ENCODE measurements at regions not wholly inside any gene's neighbourhood (a gene's known extent, or its start where the extent isn't known, plus 50 kb on each side); places are given as distances from the start of the nearest gene placed in this dataset.

DNA sequence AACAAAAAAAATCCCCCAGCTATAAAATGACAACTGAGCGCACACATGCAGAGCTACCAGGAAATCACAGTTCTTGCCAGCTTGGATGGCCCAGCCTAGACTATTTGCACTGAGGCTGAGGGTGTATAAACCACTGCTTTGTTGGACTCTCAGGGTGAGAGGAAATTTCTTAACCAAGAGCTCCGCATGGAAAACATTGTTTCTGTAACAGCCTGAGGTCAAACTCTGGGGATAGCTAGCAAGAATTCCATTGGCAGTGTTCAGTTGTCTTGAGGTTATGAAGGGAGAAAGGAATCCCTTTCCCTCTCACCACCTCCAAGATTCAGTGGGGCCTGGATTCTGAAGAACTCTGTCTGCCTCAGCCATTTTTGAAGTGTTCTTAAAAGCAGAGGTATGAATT, 360.0 kb downstream of the OSTF1 start:
- Mint-ChIP-seq H3K9me3 (ENCODE audit: unreplicated experiment) (no peaks in the 10 kb centered on the region), H3K4me1 (ENCODE audit: unreplicated experiment) (no peaks in the 10 kb centered on the region), H3K27me3 (ENCODE audit: unreplicated experiment) (peaks cover 1% of the 10 kb centered on the region), H3K27ac (ENCODE audit: unreplicated experiment) (no peak overlapping the region), H3K36me3 (ENCODE audit: low read depth, unreplicated experiment) (no peaks in the 10 kb centered on the region), H3K4me3 (ENCODE audit: unreplicated experiment) (no peak overlapping the region)
- DNase-seq (ENCODE audit: low spot score) = no peak
- TF ChIP-seq, protein P1, sequence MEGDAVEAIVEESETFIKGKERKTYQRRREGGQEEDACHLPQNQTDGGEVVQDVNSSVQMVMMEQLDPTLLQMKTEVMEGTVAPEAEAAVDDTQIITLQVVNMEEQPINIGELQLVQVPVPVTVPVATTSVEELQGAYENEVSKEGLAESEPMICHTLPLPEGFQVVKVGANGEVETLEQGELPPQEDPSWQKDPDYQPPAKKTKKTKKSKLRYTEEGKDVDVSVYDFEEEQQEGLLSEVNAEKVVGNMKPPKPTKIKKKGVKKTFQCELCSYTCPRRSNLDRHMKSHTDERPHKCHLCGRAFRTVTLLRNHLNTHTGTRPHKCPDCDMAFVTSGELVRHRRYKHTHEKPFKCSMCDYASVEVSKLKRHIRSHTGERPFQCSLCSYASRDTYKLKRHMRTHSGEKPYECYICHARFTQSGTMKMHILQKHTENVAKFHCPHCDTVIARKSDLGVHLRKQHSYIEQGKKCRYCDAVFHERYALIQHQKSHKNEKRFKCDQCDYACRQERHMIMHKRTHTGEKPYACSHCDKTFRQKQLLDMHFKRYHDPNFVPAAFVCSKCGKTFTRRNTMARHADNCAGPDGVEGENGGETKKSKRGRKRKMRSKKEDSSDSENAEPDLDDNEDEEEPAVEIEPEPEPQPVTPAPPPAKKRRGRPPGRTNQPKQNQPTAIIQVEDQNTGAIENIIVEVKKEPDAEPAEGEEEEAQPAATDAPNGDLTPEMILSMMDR (IDR thresholded peaks at IDR 0.05; ENCODE audit: unreplicated experiment) = no peak

DNA sequence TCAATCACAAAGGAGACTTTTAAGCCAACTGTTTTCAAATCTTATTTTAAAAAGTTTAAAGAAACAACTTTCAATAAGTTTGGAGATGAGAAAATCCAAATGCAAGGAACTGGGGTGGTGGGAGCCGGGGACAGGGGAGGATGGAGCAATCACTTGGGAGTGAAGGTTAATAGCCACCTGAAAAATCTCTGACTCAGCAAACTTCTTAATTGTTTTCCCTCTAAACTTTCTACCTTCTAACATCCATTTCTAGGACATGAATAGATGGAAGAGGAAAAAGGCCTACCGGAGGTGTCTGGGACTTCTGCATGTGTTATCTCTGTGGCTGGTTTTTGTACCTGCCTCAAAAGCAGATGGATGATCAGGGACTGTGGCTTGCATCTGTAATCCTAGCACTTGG, 360.6 kb downstream of the OSTF1 start:
- no peaks in the 10 kb centered on the region for H3K36me3 Mint-ChIP-seq (ENCODE audit: low read depth, unreplicated experiment)
- TF ChIP-seq, protein P1 (IDR thresholded peaks at IDR 0.05; ENCODE audit: unreplicated experiment) = no peak
- no peaks in the 10 kb centered on the region for H3K4me1 Mint-ChIP-seq (ENCODE audit: unreplicated experiment)
- H3K9me3 Mint-ChIP-seq (ENCODE audit: unreplicated experiment) = no peaks in the 10 kb centered on the region
- DNase-seq (ENCODE audit: low spot score) = no peak
- no peak overlapping the region for H3K27ac Mint-ChIP-seq (ENCODE audit: unreplicated experiment)
- H3K27me3 Mint-ChIP-seq (ENCODE audit: unreplicated experiment) = peaks cover 1% of the 10 kb centered on the region
- no peak overlapping the region for H3K4me3 Mint-ChIP-seq (ENCODE audit: unreplicated experiment)

DNA sequence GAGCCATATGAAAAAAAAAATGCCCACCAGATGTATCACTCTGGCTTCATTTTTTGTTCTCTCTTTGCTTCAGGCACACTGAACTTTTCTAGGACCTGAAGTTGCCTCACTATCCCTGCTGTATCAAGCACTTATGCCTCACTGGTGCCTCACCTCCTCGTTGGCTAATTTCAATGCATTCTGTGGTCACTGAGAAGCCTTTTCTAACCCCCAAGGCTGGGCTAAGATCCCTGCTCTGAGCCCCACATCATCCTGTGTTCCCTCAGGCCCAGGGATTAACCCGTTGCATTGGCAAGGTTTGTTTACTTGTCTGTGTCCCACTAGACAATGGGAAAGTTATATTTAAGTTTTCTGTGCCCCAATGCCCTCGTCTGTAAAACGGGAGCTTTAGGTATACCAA, 362.7 kb downstream of the OSTF1 start:
- TF ChIP-seq, protein P1 (IDR thresholded peaks at IDR 0.05; ENCODE audit: unreplicated experiment) = no peak
- no peak for DNase-seq (ENCODE audit: low spot score)
- Mint-ChIP-seq H3K27ac (ENCODE audit: unreplicated experiment) (no peak overlapping the region), H3K4me1 (ENCODE audit: unreplicated experiment) (no peaks in the 10 kb centered on the region), H3K36me3 (ENCODE audit: low read depth, unreplicated experiment) (no peaks in the 10 kb centered on the region), H3K27me3 (ENCODE audit: unreplicated experiment) (no peaks in the 10 kb centered on the region), H3K4me3 (ENCODE audit: unreplicated experiment) (no peak overlapping the region), H3K9me3 (ENCODE audit: unreplicated experiment) (no peaks in the 10 kb centered on the region)

DNA sequence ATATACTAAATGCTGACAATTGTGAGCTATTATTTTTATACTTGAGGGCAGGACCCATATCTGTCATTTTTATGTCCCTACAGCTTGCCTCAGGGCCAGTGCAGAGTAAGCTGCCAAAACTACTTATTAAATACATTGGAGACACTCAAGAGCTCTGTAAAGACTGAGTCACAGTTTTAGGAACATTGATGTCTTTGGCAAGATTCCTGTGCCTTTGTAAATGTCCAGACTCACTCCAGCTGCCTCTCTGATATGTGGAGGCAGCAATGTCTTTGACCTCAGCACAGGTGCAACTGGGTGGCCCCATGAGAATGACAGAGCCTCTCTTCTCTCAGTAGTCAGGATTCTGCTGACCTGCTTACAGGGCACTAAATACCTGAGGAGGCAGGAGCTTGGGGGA, 363.2 kb downstream of the OSTF1 start:
- Mint-ChIP-seq H3K9me3 (ENCODE audit: unreplicated experiment) (no peaks in the 10 kb centered on the region), H3K36me3 (ENCODE audit: low read depth, unreplicated experiment) (no peaks in the 10 kb centered on the region), H3K27me3 (ENCODE audit: unreplicated experiment) (no peaks in the 10 kb centered on the region), H3K4me3 (ENCODE audit: unreplicated experiment) (no peak overlapping the region), H3K27ac (ENCODE audit: unreplicated experiment) (no peak overlapping the region), H3K4me1 (ENCODE audit: unreplicated experiment) (no peaks in the 10 kb centered on the region)
- no peak for DNase-seq (ENCODE audit: low spot score)
- TF ChIP-seq, protein P1 (IDR thresholded peaks at IDR 0.05; ENCODE audit: unreplicated experiment) = no peak

DNA sequence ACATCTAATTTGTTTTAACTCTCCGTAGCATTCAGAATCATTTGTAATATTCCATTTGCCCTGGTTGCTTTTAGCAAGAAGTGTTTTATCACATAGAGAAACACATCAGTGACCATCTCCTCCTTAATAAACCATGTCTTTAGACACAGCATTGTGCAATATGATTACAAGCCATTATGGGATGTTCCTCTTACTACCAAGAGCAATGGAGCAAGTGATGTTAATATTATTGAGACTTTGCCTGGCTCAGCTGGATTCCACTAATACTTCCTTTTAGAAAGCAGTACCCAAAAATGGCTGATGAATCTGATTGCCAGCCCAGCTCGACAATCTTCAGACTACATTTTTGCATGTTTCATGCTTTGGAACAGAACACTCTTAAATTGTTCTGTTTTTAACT, 364.2 kb downstream of the OSTF1 start:
- Mint-ChIP-seq H3K27ac (ENCODE audit: unreplicated experiment) (no peak overlapping the region), H3K9me3 (ENCODE audit: unreplicated experiment) (no peaks in the 10 kb centered on the region), H3K4me3 (ENCODE audit: unreplicated experiment) (no peak overlapping the region), H3K4me1 (ENCODE audit: unreplicated experiment) (no peaks in the 10 kb centered on the region), H3K27me3 (ENCODE audit: unreplicated experiment) (no peaks in the 10 kb centered on the region), H3K36me3 (ENCODE audit: low read depth, unreplicated experiment) (no peaks in the 10 kb centered on the region)
- TF ChIP-seq, protein P1 (IDR thresholded peaks at IDR 0.05; ENCODE audit: unreplicated experiment) = no peak
- no peak for DNase-seq (ENCODE audit: low spot score)

Data from endothelial cell (in vitro differentiated cells).